ENCODE measurements at regions not wholly inside any gene's neighbourhood (a gene's known extent, or its start where the extent isn't known, plus 50 kb on each side); places are given as distances from the start of the nearest gene placed in this dataset.

- TF ChIP-seq CTCF (IDR thresholded peaks at IDR 0.05; ENCODE audit: insufficient read depth, low read depth, low read length) (no peak), EZH2 (IDR thresholded peaks at IDR 0.05; ENCODE audit: insufficient read depth, low read length) (no peak)
Observed at GRCh38 chr14:95464103-95464502, 52.3 kb downstream of the SYNE3 start.
